Endodermal cell (in vitro differentiated cells): ENCODE measurements at regions not wholly inside any gene's neighbourhood (a gene's known extent, or its start where the extent isn't known, plus 50 kb on each side); places are given as distances from the start of the nearest gene placed in this dataset.

Experiments used
- DNase-seq: peaks from one replicate; pipeline ENCODE4 v3.0.0-alpha.2; 2017
- H3K27ac ChIP-seq: 2 replicates; pipeline ENCODE4 v1.5.1; 2013; ENCODE audit warnings: mild to moderate bottlenecking, low read depth, low read length, moderate library complexity
- H3K27me3 ChIP-seq: 2 replicates; pipeline ENCODE4 v1.6.1; 2013; ENCODE audit warnings: mild to moderate bottlenecking, low read length, moderate library complexity; ENCODE audit not compliant: insufficient read depth, control insufficient read depth, poor library complexity, severe bottlenecking
- H3K36me3 ChIP-seq: 2 replicates; pipeline ENCODE4 v1.7.0; 2013; ENCODE audit warnings: mild to moderate bottlenecking, low read length, moderate library complexity; ENCODE audit not compliant: control insufficient read depth, insufficient read depth
- H3K4me1 ChIP-seq: one replicate; pipeline ENCODE4 v1.7.0; 2013; ENCODE audit warnings: low read length; ENCODE audit not compliant: control insufficient read depth, insufficient read depth
- H3K4me3 ChIP-seq: 2 replicates; pipeline ENCODE4 v1.5.1; 2013; ENCODE audit warnings: mild to moderate bottlenecking, low read length, moderate library complexity
- H3K9ac ChIP-seq: 2 replicates; pipeline ENCODE4 v1.6.1; 2013; ENCODE audit warnings: mild to moderate bottlenecking, low read length, moderate library complexity; ENCODE audit not compliant: poor library complexity, severe bottlenecking; ENCODE audit errors: extremely low read depth
- H3K9me3 ChIP-seq: 2 replicates; pipeline ENCODE4 v1.6.1; 2013; ENCODE audit warnings: mild to moderate bottlenecking, low read length, moderate library complexity; ENCODE audit not compliant: control insufficient read depth
- H3K27ac Mint-ChIP-seq: 2 replicates; pipeline ENCODE4 v1.8.0; 2020; ENCODE audit warnings: mixed read lengths
- H3K27me3 Mint-ChIP-seq: 2 replicates; pipeline ENCODE4 v1.8.0; 2021; ENCODE audit warnings: mild to moderate bottlenecking, mixed read lengths; ENCODE audit not compliant: insufficient read depth
- H3K36me3 Mint-ChIP-seq: 2 replicates; pipeline ENCODE4 v1.8.0; 2020; ENCODE audit warnings: low read depth, mixed read lengths
- H3K4me1 Mint-ChIP-seq: 2 replicates; pipeline ENCODE4 v1.8.0; 2020; ENCODE audit warnings: mixed read lengths
- H3K4me3 Mint-ChIP-seq: 2 replicates; pipeline ENCODE4 v1.8.0; 2020; ENCODE audit warnings: mild to moderate bottlenecking, moderate library complexity, mixed read lengths
- H3K9me3 Mint-ChIP-seq: 2 replicates; pipeline ENCODE4 v1.8.0; 2020; ENCODE audit warnings: mild to moderate bottlenecking, mixed read lengths
- WGBS, 2 experiments: methylation state at CpG; one replicate each; pipeline versions ENCODE4 v1.1.5 to v1.1.7; 2013; ENCODE audit warnings: missing lambda C conversion rate in 2 of 2, mixed read lengths in 1 of 2; ENCODE audit not compliant: insufficient coverage in 1 of 2, insufficient read length in 1 of 2; 5-methylcytosine and 5-hydroxymethylcytosine counted together
- TF ChIP-seq, protein P1 (sequence below): fragments of 200-600 bp; sonication (generic); conservative IDR thresholded peaks from 2 replicates; pipeline ENCODE4 v1.5.0; 2021; ENCODE audit warnings: antibody characterized with exemption, mild to moderate bottlenecking

DNA sequence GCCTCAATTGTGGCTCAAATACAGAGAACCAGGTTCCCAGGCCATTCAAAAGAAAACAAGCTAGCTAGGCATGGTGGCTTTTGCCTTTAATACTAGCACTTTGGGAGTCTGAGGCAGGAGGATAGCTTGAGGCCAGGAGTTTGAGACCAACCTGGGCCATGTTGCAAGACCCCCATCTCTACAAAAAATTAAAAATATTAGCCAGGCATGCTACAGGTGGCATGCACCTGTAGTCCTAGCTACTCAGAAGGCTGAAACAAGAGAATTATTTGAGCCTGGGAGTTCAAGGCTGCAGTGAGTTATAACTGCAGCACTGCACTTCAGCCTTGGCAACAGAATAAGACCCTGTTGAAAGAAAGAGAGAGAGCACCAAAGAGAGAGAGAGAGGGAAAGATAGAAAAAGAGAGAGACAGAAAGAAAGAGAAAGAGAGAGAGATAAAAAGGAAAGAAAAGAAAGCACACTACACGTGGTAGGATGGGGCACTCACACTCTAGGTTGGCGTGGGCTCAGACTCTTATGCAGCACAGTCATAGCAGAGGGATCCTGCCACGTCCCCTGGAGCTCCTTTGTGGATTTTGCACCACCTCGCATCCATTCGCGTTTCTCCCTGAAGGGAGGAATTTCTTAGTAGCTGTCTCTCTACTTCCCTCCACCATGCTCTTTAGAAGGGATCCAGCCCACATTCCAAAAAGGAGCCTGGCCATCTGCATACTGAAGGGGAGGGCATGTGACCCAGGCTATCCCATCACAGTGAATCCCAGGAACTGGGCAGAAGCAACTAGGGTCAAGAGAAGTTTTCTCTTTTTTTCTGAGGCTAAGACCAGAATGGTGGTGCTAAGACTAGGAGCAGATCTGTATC is 789.9 kb downstream of the UQCRFS1 start:
- no peaks in the 10 kb centered on the region for H3K27me3 Mint-ChIP-seq
- WGBS, 2 experiments: 76 to 78% methylated on average over 3 to 6 of the region's 6 CpGs
- H3K9me3 Mint-ChIP-seq: no peaks in the 10 kb centered on the region
- no peaks in the 10 kb centered on the region for H3K36me3 Mint-ChIP-seq
- Histone ChIP-seq H3K9ac (no peak overlapping the region), H3K9me3 (no peaks in the 10 kb centered on the region), H3K4me3 (no peak overlapping the region), H3K36me3 (no peaks in the 10 kb centered on the region), H3K27me3 (no peaks in the 10 kb centered on the region), H3K27ac (no peak overlapping the region), H3K4me1 (peaks cover 8% of the 10 kb centered on the region)
- H3K4me3 Mint-ChIP-seq: no peak overlapping the region
- TF ChIP-seq, protein P1, sequence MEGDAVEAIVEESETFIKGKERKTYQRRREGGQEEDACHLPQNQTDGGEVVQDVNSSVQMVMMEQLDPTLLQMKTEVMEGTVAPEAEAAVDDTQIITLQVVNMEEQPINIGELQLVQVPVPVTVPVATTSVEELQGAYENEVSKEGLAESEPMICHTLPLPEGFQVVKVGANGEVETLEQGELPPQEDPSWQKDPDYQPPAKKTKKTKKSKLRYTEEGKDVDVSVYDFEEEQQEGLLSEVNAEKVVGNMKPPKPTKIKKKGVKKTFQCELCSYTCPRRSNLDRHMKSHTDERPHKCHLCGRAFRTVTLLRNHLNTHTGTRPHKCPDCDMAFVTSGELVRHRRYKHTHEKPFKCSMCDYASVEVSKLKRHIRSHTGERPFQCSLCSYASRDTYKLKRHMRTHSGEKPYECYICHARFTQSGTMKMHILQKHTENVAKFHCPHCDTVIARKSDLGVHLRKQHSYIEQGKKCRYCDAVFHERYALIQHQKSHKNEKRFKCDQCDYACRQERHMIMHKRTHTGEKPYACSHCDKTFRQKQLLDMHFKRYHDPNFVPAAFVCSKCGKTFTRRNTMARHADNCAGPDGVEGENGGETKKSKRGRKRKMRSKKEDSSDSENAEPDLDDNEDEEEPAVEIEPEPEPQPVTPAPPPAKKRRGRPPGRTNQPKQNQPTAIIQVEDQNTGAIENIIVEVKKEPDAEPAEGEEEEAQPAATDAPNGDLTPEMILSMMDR: no peak
- H3K27ac Mint-ChIP-seq: no peak overlapping the region
- DNase-seq: no peak
- H3K4me1 Mint-ChIP-seq: peaks cover 36% of the 10 kb centered on the region

DNA sequence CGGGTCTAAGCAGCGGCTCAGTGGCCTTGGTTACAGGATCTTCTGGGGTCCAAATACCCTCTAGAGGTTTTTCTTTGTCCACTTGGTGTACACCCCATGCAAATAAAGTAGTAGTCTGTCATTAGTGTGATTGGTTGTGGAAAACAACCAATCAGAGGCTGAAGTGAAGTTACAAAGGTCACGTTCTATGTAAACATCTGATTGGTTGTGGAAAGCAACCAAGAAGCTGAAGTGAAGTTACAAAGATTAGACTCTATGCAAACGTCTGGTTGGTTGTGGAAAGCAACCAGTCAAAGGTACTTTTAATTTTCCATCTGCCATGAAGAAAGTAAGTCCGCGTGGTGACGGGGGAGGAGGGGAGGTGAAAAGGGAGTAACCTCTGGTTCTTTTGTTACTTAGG is 790.9 kb downstream of the UQCRFS1 start:
- Histone ChIP-seq H3K4me1 (peaks cover 8% of the 10 kb centered on the region), H3K9ac (no peak overlapping the region)
- H3K27ac Mint-ChIP-seq: no peak overlapping the region

DNA sequence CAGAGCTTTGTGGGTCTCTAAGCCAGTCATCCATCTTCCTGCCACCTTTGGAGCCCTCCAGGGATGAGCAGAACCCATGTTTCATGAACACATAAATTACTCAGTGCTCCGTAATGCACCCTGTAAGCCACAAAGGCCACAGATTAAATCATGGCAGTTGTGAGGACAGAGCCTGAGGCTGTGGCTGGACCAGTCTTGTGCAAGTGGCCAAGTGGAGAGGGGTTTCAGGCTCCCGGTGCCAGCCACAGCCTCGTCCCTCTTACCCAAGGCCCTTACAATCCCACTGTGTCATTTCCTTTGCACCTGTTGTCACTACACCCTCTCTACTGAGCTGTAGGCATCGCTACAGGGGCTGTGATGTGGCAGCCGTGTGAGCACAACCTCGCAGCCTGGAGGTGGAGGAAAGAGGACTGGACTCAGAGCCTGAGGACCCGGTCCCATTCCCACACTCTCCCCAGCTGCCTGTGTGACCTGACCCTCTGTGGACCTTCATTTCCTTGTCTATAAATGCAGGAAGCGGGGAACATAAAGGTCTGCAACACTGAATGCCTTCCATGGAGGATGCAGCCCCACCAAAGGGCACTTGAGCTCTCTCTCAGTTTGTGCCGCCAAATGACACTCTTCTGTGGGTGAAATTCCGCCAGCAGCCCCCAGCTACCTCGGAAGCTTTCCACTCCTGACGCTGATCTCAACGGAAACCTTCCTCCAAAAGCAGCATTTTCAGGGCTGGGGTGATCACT is 792.0 kb downstream of the UQCRFS1 start:
- H3K9ac ChIP-seq: no peak overlapping the region
- TF ChIP-seq, protein P1: no peak
- Mint-ChIP-seq H3K36me3 (no peaks in the 10 kb centered on the region), H3K4me3 (no peak overlapping the region), H3K27ac (no peak overlapping the region), H3K27me3 (no peaks in the 10 kb centered on the region), H3K9me3 (no peaks in the 10 kb centered on the region), H3K4me1 (peaks cover 36% of the 10 kb centered on the region)
- H3K9me3 ChIP-seq: no peaks in the 10 kb centered on the region
- no peak for DNase-seq
- H3K27me3 ChIP-seq: no peaks in the 10 kb centered on the region
- peaks cover 8% of the 10 kb centered on the region for H3K4me1 ChIP-seq
- no peak overlapping the region for H3K4me3 ChIP-seq
- no peaks in the 10 kb centered on the region for H3K36me3 ChIP-seq
- no peak overlapping the region for H3K27ac ChIP-seq
- 95 to 100% methylated on average over 4 to 13 of the region's 13 CpGs for WGBS, 2 experiments

More for the DNA sequence above, 790.9 kb downstream of the UQCRFS1 start:
- Mint-ChIP-seq H3K27me3 (no peaks in the 10 kb centered on the region), H3K9me3 (no peaks in the 10 kb centered on the region), H3K4me1 (peaks cover 39% of the 10 kb centered on the region), H3K4me3 (no peak overlapping the region), H3K36me3 (no peaks in the 10 kb centered on the region)
- Histone ChIP-seq H3K27ac (no peak overlapping the region), H3K9me3 (no peaks in the 10 kb centered on the region), H3K27me3 (no peaks in the 10 kb centered on the region), H3K4me3 (no peak overlapping the region), H3K36me3 (no peaks in the 10 kb centered on the region)
- DNase-seq: no peak
- TF ChIP-seq, protein P1: no peak
- WGBS, 2 experiments: 93 to 98% methylated on average over 4 to 7 of the region's 7 CpGs
